ACC112 (cell line): ENCODE measurements at regions not wholly inside any gene's neighbourhood (a gene's known extent, or its start where the extent isn't known, plus 50 kb on each side); places are given as distances from the start of the nearest gene placed in this dataset.

ENCODE experiments used
- H2AFZ ChIP-seq: fragments of 200-600 bp; sonication (generic); one replicate; pipeline ENCODE4 v1.6.0; 2017; ENCODE audit warnings: antibody characterized with exemption, low read length; ENCODE audit not compliant: unreplicated experiment
- H3K27ac ChIP-seq: fragments of 200-600 bp; sonication (generic); 2 replicates; pipeline ENCODE4 v1.5.1; 2014; ENCODE audit warnings: low read depth, mild to moderate bottlenecking, antibody characterized with exemption, low read length, moderate library complexity
- H3K27me3 ChIP-seq: fragments of 200-600 bp; sonication (generic); 2 replicates; pipeline ENCODE4 v1.6.1; 2014; ENCODE audit warnings: mild to moderate bottlenecking, antibody characterized with exemption, low read length, moderate library complexity, mixed read lengths; ENCODE audit not compliant: insufficient read depth
- H3K36me3 ChIP-seq: fragments of 200-600 bp; sonication (generic); 2 replicates; pipeline ENCODE4 v1.6.1; 2016; ENCODE audit warnings: mild to moderate bottlenecking, antibody characterized with exemption, low read length, moderate library complexity, mixed read lengths; ENCODE audit not compliant: insufficient read depth
- H3K4me1 ChIP-seq: fragments of 200-600 bp; sonication (generic); one replicate; pipeline ENCODE4 v1.6.1; 2016; ENCODE audit warnings: low read length, mixed read lengths; ENCODE audit not compliant: insufficient read depth, unreplicated experiment, control insufficient read depth
- H3K4me3 ChIP-seq: fragments of 200-600 bp; sonication (generic); 2 replicates; pipeline ENCODE4 v1.5.1; 2014; ENCODE audit warnings: mild to moderate bottlenecking, low read depth, low read length
- H3K79me2 ChIP-seq: fragments of 200-600 bp; sonication (generic); one replicate; pipeline ENCODE4 v1.6.0; 2016; ENCODE audit warnings: low read length; ENCODE audit not compliant: control insufficient read depth, unreplicated experiment, insufficient read depth

- no peak overlapping the region for H3K27ac ChIP-seq
- H3K4me1 ChIP-seq = no peaks in the 10 kb centered on the region
- no peaks in the 10 kb centered on the region for H3K27me3 ChIP-seq
- H2AFZ ChIP-seq = no peak overlapping the region
- H3K36me3 ChIP-seq = no peaks in the 10 kb centered on the region
- H3K4me3 ChIP-seq = no peak overlapping the region
- no peaks in the 10 kb centered on the region for H3K79me2 ChIP-seq
Observed at GRCh38 chrX:155682834-155683233, 70.1 kb upstream of the TMLHE start.

GRCh38 chrX:155679715-155680114 lies 67.0 kb upstream of the TMLHE start:
- Histone ChIP-seq H3K36me3 (no peaks in the 10 kb centered on the region), H3K27ac (no peak overlapping the region), H3K79me2 (no peaks in the 10 kb centered on the region), H3K27me3 (no peaks in the 10 kb centered on the region), H3K4me1 (no peaks in the 10 kb centered on the region), H3K4me3 (no peak overlapping the region), H2AFZ (no peak overlapping the region)

DNA sequence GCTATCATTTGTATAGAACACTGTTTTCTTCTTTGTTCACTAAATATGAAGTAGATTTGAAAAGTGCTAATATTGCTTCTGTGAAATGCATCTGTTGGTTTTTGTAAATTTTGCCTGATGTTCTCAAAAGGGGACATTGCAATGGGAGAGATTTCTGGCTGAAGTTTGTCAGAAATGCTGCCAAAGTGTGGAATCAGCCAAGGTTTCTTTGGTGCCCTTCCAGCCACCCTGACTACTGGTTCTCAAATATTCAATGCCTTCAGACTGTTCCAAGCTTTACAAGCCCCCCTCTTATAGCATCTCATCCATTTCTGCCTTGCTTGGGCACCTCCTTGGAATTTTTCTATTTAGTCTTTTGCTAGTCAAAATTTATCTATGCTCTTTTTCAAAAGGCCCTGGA lies 60.6 kb upstream of the TMLHE start:
- no peaks in the 10 kb centered on the region for H3K4me1 ChIP-seq
- H3K4me3 ChIP-seq = no peak overlapping the region
- no peaks in the 10 kb centered on the region for H3K27me3 ChIP-seq

DNA sequence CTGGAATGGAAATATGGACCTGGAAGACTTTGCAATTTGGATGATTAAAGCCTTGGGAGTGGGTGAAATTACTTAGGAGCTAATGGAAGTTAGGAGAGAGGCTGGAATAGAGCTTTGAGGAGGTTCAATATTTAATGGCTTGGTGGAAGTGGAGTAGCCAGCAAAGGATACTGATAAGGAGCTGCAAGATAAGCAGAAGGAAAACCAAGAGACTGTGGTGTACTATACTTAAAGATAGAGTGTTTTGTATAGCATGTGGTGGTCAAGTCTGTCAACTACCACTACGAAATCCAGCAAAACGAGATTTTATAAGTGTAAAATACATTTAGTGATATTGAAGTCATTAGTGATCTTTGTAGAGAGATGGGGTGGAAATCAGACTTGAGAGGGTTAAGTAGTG lies 54.0 kb upstream of the TMLHE start:
- Histone ChIP-seq H3K27ac (no peak overlapping the region), H3K4me1 (no peaks in the 10 kb centered on the region), H3K4me3 (no peak overlapping the region), H3K79me2 (no peaks in the 10 kb centered on the region), H2AFZ (no peak overlapping the region), H3K36me3 (no peaks in the 10 kb centered on the region), H3K27me3 (no peaks in the 10 kb centered on the region)

More for the DNA sequence above, 60.6 kb upstream of the TMLHE start:
- Histone ChIP-seq H3K36me3 (no peaks in the 10 kb centered on the region), H3K79me2 (no peaks in the 10 kb centered on the region), H3K27ac (no peak overlapping the region), H2AFZ (no peak overlapping the region)
